ENCODE measurements at regions not wholly inside any gene's neighbourhood (a gene's known extent, or its start where the extent isn't known, plus 50 kb on each side); places are given as distances from the start of the nearest gene placed in this dataset.

GRCh38 chr2:59986511-59986910 lies 566.9 kb downstream of the BCL11A start:
- no peak for DNase-seq (ENCODE audit: low read depth)
- H3K27me3 ChIP-seq (ENCODE audit: control insufficient read depth, insufficient read depth, low read length) = no peaks in the 10 kb centered on the region
- no peak overlapping the region for H3K4me3 ChIP-seq (ENCODE audit: low read depth, low read length)
- no peak for TF ChIP-seq CTCF (IDR thresholded peaks at IDR 0.05; ENCODE audit: insufficient read depth, low read depth, low read length)
- H3K36me3 ChIP-seq (ENCODE audit: control insufficient read depth, insufficient read depth, low read length) = no peaks in the 10 kb centered on the region
- POLR2A ChIA-PET = no interaction called here
- CTCF ChIA-PET = no interaction called here

- no peak for TF ChIP-seq CTCF (IDR thresholded peaks at IDR 0.05; ENCODE audit: insufficient read depth, low read depth, low read length)
- H3K36me3 ChIP-seq (ENCODE audit: control insufficient read depth, insufficient read depth, low read length) = no peaks in the 10 kb centered on the region
- no peak overlapping the region for H3K4me3 ChIP-seq (ENCODE audit: low read depth, low read length)
- ChIA-PET CTCF (no interaction called here), POLR2A (no interaction called here)
- no peak for DNase-seq (ENCODE audit: low read depth)
- H3K27me3 ChIP-seq (ENCODE audit: control insufficient read depth, insufficient read depth, low read length) = no peaks in the 10 kb centered on the region
These were observed 567.5 kb downstream of the BCL11A start for GRCh38 chr2:59985923-59986322.

GRCh38 chr2:59974051-59974766 lies 579.2 kb downstream of the BCL11A start:
- H3K4me3 ChIP-seq (ENCODE audit: low read depth, low read length) = no peak overlapping the region
- no peaks in the 10 kb centered on the region for H3K27me3 ChIP-seq (ENCODE audit: control insufficient read depth, insufficient read depth, low read length)
- DNase-seq (ENCODE audit: low read depth) = no peak
- no peak for TF ChIP-seq CTCF (IDR thresholded peaks at IDR 0.05; ENCODE audit: insufficient read depth, low read depth, low read length)
- POLR2A ChIA-PET = no interaction called here
- CTCF ChIA-PET = no interaction called here
- H3K36me3 ChIP-seq (ENCODE audit: control insufficient read depth, insufficient read depth, low read length) = no peaks in the 10 kb centered on the region

GRCh38 chr2:59969161-59969560 lies 584.3 kb downstream of the BCL11A start:
- DNase-seq (ENCODE audit: low read depth) = no peak
- no peak for TF ChIP-seq CTCF (IDR thresholded peaks at IDR 0.05; ENCODE audit: insufficient read depth, low read depth, low read length)
- no peaks in the 10 kb centered on the region for H3K27me3 ChIP-seq (ENCODE audit: control insufficient read depth, insufficient read depth, low read length)
- ChIA-PET CTCF (interaction anchor here (1.0 kb wide), 1 partner anchor 20 kb away, joined by 3 read pairs; no protein-coding TSS in a partner anchor), POLR2A (no interaction called here)
- H3K4me3 ChIP-seq (ENCODE audit: low read depth, low read length) = no peak overlapping the region
- no peaks in the 10 kb centered on the region for H3K36me3 ChIP-seq (ENCODE audit: control insufficient read depth, insufficient read depth, low read length)

- CTCF ChIA-PET = interaction anchor here (1.0 kb wide), 1 partner anchor 20 kb away, joined by 3 read pairs; no protein-coding TSS in a partner anchor
- TF ChIP-seq CTCF (IDR thresholded peaks at IDR 0.05; ENCODE audit: insufficient read depth, low read depth, low read length) = no peak
- H3K36me3 ChIP-seq (ENCODE audit: control insufficient read depth, insufficient read depth, low read length) = no peaks in the 10 kb centered on the region
- DNase-seq (ENCODE audit: low read depth) = no peak
- POLR2A ChIA-PET = no interaction called here
- H3K4me3 ChIP-seq (ENCODE audit: low read depth, low read length) = no peak overlapping the region
- no peaks in the 10 kb centered on the region for H3K27me3 ChIP-seq (ENCODE audit: control insufficient read depth, insufficient read depth, low read length)
These were observed 585.0 kb downstream of the BCL11A start for GRCh38 chr2:59968441-59968840.
